Retina (tissue), 1 donor: ENCODE measurements at regions not wholly inside any gene's neighbourhood (a gene's known extent, or its start where the extent isn't known, plus 50 kb on each side); places are given as distances from the start of the nearest gene placed in this dataset.
"Not testable (repeated sequence)": the region's sequence is repeated elsewhere in the genome, so short reads cannot be mapped to it uniquely, and the experiment has no call there.

Experiments
- DNase-seq: peaks from one replicate; pipeline ENCODE4 v3.0.0-alpha.2; 2016

DNA sequence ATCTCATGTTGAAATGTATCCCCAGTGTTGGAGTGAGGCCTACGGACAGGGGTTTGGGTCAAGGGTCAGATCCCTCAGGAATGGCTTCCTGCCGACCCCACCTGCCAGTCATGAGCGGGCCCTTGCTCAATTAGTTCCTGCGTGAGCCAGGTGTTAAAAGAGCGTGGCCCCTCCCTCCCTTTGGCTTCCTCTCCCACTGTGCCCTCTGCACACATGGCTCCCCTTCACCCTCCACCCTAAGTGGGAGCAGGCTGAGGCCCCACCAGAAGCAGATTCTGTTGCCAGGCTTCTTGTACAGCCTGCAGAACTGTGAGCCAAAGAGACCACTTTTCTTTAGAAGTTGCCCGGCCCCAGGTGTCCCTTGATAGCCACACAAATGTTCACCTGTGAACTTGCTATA, 193.3 kb downstream of the NPIPB11 start:
- not testable (repeated sequence) for DNase-seq

DNA sequence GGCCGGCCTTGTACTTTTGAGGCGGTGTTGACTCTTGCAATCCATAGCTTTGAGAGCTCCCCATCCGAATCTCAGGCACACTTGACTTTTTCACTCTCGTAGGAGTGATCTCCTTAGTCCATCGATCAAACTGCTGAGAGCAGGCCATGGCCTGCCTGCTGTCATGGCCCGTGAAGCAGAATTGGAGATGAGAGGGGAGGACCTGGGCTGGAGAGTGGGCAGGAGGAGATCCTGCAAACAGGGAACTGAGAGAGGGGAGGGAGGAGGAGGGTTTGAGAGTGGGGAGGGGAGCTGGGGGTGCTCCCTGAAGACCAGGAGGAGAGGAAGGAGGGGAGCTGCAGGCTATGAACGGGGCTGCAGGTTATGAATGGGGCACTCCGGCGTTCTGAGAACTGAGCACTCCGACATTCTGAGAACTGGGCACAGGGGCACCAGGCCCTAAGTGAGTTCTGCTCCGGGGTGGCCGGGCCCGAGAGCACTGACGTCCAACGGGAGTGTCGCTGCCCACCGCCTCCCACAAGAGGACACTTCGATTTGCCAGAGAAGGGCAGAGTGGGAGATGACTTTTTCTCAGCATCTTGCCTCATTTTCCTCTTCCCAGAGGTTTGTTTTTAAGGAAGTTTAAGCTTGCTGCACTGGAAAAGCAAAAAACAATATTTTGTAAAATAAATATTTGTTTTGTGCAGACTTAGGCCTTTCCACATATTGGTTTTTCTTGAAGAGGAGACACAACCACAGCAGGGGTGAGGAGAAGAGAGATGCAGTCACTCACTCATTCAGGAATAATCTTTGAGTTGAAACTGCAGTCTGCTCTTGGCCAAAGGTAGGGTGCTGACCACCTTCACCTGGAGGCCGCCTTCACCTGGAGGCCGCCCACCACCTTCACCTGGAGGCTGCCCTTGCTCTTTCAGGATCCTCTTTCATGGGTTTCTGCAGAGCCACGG, 194.2 kb downstream of the NPIPB11 start:
- not testable (repeated sequence) for DNase-seq

DNA sequence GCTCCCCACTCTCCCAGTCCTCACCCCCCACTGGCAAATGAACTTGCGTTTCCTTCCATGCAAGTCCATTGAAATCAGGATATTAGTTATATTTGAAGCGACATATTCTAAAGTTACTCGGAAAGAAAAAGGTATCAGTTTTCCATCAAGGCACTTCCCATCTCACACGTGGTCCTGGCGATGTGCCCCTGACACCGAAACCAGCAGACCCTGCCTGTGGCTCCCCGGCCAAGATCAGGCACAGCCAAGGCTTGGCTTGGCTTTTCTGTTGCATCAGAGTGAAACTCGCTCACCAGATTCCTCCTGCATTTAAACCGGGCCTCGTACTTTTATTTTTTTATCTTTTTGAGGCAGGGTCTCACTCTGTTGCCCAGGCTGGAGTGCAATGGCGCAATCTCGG, 195.1 kb downstream of the NPIPB11 start:
- DNase-seq = not testable (repeated sequence)

DNA sequence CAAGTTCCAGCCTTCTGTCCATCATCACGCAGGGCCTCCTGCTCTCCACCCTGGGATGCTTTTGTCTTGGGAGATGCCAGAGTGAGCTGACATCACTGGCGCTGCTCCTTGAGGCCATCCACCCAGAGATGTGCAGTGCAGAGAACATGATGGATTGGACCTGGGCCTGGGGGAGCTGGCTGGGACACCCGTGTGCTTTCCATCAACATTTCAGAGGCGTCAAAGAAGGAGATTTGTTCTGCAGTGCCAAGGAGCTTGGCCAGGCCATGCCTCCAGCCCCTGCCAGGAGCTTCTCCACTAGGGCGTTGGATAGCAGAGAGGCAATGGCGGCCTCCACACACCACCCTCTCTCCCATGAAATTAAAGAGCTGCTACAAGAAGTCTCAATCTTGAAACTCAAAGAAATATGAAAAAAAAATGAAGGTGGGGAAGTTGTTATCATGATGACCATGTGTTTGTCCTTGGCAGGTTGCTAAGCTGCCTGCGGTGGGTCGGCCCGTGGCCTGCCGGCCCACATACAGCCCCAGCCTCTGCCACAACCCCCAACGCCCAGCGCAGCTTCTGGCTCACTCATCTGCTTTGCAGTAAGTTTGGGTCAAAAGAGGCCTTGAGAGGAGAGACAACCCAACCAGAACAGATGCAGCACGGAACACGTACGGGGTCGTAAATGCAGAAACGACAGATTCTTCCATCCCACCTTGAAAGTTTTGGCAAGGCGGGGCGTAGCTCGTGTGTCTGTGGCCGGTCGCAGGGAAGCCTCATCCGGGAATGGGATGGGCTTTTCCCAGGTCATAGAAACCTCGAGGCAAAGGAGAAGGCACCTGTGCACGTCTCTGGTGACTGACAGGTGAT, 196.0 kb downstream of the NPIPB11 start:
- DNase-seq = not testable (repeated sequence)

DNA sequence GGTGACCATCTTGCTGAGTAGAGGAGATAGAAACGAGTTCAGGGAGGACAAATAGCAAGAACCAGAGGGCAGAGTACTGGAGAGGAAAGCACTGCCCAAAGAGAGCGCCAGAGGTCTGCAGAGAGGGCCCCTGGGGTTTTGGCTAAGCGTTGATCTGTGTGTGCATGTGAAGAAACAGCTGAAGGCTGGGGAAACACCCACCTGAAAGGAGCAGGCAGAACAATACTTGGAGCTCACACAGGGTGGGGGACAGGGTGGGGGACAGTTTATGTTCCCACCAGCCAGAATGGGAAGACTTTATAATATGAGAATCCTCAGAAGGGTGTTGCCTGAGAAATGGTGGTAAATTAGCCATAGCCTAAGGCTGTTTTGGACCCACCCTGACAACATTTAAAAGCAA, 200.4 kb downstream of the NPIPB11 start:
- not testable (repeated sequence) for DNase-seq

DNA sequence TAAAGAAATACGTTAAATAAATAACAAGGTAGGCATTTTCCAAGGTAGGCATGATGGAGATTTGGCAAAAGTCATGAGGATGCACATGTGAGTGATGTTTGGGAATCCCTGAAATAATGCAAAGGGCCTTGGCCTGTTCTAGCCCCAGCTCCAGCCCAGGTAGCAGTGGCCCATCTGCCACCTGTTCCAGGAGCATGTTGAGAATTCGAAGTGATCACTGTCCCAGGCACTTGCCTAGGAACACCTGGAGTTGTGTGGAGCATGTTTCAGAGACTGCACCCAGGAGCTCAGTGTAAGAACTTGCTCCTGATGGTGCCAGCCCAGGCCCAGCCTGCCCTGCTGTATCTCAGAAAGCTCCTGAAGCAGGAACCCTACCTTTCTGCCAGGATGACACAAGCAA, 201.4 kb downstream of the NPIPB11 start:
- not testable (repeated sequence) for DNase-seq

DNA sequence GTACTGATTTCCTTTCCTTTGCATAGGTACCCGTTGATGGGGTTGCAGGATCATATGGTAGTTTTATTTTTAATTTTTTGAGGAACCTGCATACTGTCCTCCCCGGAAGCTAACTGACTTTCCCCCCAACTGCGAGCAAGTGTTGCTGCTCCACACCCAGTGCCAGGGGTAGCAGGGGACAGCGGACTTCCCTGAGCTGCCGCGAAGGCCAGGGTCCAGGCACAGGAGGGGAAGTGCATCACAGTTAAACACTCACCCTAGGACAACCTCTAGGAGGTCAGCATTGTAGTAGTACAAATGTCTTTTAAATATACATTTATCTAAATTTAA, 201.7 kb downstream of the NPIPB11 start:
- no peak for DNase-seq

DNA sequence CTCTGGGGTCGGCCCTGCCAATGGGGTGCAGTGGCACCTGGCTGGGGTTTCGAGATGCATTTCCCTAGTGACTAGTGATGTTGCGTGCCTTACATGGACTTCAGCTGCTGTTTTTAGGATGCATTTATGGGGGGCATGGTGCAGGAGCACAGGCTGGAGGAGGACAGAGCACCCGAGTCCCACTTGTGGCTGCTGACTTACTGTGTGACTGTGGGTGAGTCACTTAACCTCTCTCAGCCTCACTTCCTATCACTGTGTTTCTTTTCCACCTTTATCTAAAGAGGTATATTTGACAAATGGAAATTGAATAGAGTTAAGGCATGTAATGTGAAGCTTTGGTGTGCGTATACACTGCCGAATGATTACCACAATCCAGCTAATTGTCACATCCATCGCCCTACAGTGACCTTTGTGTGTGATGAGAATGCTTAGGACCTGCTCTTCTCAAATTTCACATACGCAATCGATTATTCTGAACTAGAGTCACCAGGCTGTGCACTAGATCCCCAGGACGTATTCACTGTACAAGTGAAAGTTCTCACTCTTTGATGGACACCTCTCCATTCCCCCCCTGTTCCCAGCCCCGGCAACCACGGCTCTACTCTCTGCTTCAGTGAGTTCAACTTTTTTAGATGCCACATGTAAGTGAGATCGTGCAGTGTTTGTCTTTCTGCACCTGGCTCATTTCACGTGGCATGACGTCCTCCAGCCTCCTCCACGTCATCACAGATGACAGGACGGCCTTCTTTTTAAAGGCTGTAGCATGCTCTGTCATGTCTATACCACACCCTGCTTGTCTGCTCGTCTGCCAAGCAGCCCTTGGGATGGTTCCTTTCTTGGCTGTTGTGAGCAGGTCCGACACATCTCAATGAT, 202.3 kb downstream of the NPIPB11 start:
- not testable (repeated sequence) for DNase-seq

DNA sequence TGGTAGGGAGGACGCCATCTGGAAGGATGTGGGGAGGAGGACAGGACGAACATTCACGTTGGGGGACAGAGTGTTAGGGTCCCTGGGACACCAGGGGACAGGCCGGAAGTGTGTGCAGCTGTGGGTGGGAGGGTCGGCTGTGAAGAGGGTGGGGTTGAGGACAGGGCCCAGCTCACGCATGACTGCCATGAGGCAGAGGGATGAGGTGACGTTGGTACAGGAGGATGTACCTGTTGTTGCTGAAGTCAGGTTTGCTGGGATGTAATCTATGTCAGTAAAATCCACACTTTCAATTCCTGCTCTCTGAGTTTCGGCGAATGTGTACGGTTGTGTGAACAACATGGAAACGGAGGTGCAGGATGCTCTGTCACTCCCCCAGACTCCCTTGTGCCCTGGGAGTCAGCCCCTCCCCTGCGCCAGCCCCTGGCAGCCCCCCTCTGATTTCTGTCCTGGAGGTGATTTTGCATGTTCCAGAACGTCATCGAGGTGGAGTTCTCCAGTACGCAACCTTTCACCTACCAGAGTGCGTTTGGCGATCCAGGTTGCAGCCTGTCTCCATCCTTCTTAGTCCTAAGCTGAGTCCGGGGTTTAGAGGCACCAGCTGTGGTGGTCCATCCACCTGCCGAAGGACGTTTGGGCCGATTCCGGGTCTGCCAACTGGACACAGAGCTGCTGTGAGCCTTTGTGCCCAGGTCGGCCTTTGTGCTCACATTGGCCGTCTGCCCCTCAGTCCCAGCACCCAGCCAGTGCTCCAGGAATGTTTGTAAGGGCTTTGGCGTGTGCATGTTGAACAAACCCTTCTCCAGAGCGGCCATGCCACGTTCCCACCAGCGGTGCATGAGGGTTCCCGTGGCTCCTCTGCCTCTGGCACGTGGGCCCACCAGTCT, 203.2 kb downstream of the NPIPB11 start:
- not testable (repeated sequence) for DNase-seq

DNA sequence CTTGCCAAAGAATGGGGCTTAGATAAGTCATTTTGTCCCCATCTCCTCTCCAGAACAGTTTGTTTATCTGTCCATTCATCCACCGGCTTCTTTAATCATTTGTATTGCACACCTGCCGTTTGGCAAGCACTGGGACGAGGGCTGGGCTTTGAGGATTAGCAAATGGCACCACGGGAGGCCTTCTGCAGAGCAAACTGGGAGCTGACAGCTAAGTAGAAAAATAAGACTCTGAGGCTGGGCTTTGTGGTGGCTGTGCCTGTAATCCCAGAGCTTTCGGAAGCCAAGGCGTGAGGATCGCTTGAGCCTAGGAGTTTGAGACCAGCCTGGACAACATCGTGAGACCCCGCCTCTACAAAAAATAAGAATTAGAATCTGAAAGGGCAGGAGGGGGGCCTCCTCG, 203.9 kb downstream of the NPIPB11 start:
- peak; percentile 29 for DNase-seq

DNA sequence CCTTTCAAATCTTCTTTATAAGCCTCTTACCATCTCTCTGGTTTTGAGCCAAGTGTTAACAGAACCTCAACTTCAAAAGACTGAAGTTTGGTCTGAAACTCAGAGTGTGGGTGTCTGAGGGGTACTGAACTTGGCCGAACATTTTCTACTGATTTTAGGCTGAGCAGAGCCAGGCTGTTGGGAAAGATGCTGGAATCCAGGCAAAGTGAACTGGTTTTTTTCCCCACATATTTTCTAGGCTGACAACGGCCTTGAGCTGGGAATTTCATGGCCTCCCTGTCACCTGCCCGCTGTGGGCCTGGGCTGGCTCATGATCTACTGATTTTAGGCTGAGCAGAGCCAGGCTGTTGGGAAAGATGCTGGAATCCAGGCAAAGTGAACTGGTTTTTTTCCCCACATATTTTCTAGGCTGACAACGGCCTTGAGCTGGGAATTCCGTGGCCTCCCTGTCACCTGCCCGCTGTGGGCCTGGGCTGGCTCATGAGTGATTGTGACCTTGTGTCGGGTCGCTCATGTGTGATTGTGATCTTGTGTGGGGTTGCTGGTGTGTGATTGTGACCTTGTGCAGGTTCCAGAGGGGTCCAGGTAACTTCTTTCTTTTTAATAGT, 204.4 kb downstream of the NPIPB11 start:
- DNase-seq = peak; percentile 23

DNA sequence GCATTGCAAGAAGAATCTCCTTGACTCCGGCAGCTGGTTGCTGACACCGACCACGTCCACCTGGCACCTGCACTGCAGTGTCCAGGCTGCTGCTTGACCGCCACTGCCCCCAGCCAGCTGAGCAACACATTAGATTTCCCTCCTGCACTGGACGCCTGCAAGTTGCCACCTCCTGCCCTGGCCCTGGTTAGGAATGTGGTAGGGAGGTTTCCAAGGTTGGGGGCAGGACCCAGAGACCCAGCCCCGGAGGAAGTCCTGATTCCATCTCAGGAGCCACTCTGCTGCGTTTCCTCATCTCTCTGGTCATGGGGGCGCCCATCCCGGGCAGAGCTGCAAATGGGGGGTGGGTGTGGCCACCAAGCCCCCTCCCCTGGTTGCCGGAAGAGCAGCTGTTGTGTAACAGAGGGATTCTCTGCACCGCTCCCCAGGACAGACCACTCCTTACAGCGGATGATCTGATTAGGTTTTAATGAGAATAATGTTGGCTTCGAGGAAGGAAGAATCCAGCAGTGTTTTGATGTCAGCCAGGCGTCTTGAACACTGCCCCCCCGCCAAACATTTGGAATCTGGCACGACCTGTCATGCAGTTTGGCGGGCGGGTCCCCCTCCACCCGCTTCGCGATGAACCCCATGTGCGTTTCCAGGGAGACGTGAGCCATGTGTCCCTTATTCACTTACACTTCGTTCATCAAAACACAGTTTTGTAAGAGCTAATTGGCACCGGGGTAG, 205.1 kb downstream of the NPIPB11 start:
- DNase-seq = peak; percentile 53

DNA sequence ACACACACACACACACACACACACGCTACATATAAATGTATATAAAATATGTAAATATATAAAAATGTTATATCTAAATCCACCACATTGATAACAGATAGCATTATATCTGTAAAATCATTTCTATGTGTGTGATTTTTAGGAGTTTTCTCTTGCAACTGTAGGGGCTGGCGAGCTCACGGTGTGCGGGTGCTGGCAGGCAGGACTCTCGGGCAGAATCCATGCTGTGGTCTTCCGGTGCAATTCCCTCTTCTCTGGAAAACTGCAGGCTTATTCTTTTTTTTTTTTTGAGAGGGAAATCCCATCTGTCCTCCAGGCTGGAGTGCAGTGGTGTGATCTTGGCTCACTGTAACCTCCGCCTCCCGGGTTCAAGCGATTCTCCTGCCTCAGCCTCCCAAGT, 205.8 kb downstream of the NPIPB11 start:
- DNase-seq = not testable (repeated sequence)

DNA sequence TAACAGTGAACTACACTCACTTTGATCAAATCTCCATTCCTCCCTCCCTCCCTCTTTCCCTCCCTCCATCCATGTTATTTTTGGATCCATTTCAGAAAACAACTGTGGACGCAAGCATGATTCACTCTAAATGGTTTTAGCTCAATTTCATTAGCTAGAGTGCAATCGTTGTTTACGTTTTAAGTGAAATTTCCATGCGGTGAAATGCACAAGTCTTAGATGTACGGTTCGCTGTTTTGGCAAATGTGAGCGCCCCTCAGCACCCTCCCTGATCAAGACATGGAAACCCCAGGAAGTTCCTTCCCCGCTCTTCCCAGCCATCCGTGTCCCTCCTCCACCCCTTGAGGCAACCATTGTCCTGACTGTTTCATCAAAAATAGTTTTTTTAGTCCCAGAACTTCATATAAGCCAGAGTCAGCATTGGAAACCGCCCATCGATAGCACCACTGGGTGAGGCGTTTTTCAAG, 206.3 kb downstream of the NPIPB11 start:
- not testable (repeated sequence) for DNase-seq

DNA sequence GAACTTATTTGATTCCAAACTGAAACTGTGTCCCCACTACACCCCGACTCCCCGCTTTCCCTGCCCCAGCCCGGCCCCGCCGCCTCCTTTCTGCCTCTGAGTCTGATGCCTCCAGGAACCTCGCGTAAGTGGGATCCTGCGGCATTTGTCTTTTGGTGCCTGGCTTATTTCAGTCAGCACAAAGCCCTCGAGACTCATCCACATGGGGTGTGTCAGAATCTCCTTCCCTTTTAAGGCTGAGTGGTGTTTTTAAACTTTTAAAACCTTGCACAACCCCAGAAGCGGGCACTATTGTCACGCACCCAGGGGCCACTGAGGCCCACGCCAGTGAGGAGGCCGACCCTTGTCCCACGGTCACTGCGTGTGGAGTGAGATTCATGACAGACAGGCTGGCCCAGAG, 206.9 kb downstream of the NPIPB11 start:
- not testable (repeated sequence) for DNase-seq

DNA sequence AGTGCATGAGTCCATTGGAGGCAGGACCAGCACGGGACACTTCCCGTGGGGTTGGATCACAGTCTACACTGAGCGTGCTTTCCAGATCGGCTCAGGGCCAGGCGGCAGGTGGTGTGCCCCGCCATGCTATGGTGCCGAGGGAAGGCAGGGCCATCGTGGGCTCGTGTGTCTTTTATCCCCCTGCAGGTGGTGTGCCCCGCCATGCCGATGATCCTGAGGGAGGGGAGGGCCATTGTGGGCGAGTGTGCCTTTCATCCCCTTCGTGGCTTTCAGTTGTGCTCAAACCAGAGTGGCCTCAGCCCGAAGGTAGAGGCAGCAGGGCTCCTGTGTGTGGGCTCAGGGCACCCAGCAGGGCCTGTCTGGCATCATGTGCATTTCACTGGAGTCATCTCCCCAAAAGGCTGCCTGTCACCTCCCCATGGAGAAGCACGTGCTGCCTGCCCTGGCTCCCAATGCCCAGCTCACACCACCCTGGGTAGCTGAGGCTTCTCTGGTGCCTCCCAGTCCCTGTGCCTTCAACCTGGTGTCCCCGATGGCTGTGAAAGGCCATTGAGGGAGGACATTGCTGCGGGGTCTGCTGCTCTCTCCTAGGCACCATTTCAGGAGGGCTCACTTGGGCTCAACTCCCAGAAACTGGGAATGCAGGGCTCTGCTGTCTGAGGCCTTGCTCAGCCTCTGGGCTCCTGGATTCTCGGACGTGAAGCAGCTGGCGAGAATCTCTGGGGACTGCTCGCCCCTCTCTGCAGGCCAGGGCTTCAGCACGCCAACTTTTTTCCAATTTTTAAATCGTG, 207.6 kb downstream of the NPIPB11 start:
- DNase-seq = no peak

DNA sequence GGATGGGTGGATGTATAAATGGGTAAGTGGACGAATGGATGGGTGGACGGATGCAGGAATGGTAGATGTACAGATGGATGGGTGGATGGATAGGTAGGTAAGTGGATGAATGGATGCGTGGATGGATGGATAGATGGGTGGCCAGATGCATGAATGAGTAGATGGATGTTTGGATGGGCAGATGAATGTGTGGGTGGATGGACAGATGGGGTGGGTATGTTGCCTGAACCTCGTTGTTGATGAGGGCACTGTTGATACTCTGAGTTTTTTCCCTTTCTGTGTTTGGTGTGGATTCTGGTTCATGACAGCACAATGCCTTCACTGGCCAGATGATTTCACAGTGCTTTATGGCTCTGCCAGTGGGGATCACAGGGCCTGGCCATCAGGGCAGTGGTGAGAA, 208.3 kb downstream of the NPIPB11 start:
- no peak for DNase-seq

DNA sequence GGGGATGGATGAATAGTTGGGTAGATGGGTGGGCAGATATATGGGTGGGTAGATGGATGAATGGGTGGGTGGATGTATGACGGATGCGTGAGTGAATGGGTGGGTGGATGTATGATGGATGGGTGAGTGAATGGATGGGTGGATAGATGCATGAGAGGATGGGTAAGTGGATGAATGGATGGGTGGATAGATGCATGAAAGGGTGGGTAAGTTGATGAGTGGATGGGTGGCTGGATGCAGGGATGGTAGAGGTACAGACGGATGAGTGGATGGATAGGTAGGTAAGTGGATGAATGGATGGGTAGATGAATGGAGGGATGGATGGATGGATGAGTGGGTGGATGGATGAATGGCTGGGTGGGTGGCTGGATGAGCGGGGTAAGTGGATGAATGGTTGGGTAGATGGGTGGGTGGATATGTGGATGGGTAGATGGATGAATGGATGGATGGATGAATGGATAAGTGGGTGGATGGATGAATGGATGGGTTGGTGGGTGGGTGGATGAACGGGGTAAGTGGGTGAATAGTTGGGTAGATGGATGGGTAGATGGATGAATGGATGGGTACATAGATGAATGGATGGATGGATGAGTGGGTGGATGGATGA, 208.9 kb downstream of the NPIPB11 start:
- DNase-seq = not testable (repeated sequence)

DNA sequence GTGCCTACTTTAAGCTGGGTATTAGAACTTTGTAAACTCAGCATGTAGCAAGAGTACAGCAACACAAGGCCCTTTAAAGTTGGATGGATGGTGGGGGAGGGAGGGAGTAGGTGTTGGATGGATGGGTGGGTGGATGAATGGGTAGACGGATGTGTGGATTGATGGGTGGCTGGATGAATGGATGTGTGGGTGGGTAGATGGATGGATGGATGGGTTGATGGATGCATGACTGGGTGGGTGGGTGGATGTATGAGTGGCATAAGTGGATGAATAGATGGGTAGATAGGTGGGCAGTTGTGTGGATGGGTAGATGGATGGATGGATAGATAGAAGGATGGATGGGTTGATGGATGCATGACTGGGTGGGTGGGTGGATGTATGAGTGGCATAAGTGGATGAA, 209.8 kb downstream of the NPIPB11 start:
- DNase-seq = not testable (repeated sequence)
